ENCODE measurements at regions not wholly inside any gene's neighbourhood (a gene's known extent, or its start where the extent isn't known, plus 50 kb on each side); places are given as distances from the start of the nearest gene placed in this dataset.
"Not testable (repeated sequence)": the region's sequence is repeated elsewhere in the genome, so short reads cannot be mapped to it uniquely, and the experiment has no call there.

GRCh38 chr13:52302688-52303087 is 103.3 kb downstream of the THSD1 start:
- not testable (repeated sequence) for TF ChIP-seq CTCF (IDR thresholded peaks at IDR 0.05); POLR2AphosphoS5 (IDR thresholded peaks at IDR 0.05; ENCODE audit: low read depth, low read length); TCF7L2 (IDR thresholded peaks at IDR 0.05; ENCODE audit: low read depth, low read length)
